ENCODE measurements at regions not wholly inside any gene's neighbourhood (a gene's known extent, or its start where the extent isn't known, plus 50 kb on each side); places are given as distances from the start of the nearest gene placed in this dataset.
"Not testable (repeated sequence)": the region's sequence is repeated elsewhere in the genome, so short reads cannot be mapped to it uniquely, and the experiment has no call there.

- no peak for DNase-seq (ENCODE audit: low spot score)
These were observed 77.2 kb upstream of the TRPM1 start for GRCh38 chr15:31178705-31179104.

GRCh38 chr15:31179693-31180092 lies 78.2 kb upstream of the TRPM1 start:
- no peak for DNase-seq (ENCODE audit: low spot score)

- DNase-seq (ENCODE audit: low spot score) = no peak
These were observed 91.8 kb upstream of the TRPM1 start for GRCh38 chr15:31193291-31193690.

GRCh38 chr15:31195871-31196270 lies 94.3 kb upstream of the TRPM1 start:
- no peak for DNase-seq (ENCODE audit: low spot score)

- no peak for DNase-seq (ENCODE audit: low spot score)
These were observed 96.2 kb upstream of the TRPM1 start for GRCh38 chr15:31197497-31198414.

- no peak for DNase-seq (ENCODE audit: low spot score)
These were observed 99.2 kb upstream of the TRPM1 start for GRCh38 chr15:31200735-31201151.

GRCh38 chr15:31202953-31203352 lies 101.4 kb upstream of the TRPM1 start:
- DNase-seq (ENCODE audit: low spot score) = no peak

GRCh38 chr15:31203999-31204398 lies 102.5 kb upstream of the TRPM1 start:
- no peak for DNase-seq (ENCODE audit: low spot score)

- DNase-seq (ENCODE audit: low spot score) = peak; percentile 6
These were observed 105.1 kb upstream of the TRPM1 start for GRCh38 chr15:31206386-31207181.

- DNase-seq (ENCODE audit: low spot score) = no peak
These were observed 105.7 kb upstream of the TRPM1 start for GRCh38 chr15:31207246-31207645.

- not testable (repeated sequence) for DNase-seq (ENCODE audit: low spot score)
These were observed 106.3 kb upstream of the TRPM1 start for GRCh38 chr15:31207861-31208260.

GRCh38 chr15:31208817-31209216 lies 107.3 kb upstream of the TRPM1 start:
- DNase-seq (ENCODE audit: low spot score) = no peak

- DNase-seq (ENCODE audit: low spot score) = no peak
These were observed 109.8 kb upstream of the TRPM1 start for GRCh38 chr15:31211353-31211752.

- no peak for DNase-seq (ENCODE audit: low spot score)
These were observed 111.0 kb upstream of the TRPM1 start for GRCh38 chr15:31212326-31213080.

GRCh38 chr15:31214158-31214863 lies 112.3 kb upstream of the KLF13 start:
- DNase-seq (ENCODE audit: low spot score) = no peak

GRCh38 chr15:31214864-31215489 lies 111.7 kb upstream of the KLF13 start:
- no peak for DNase-seq (ENCODE audit: low spot score)

- peak; percentile 42 for DNase-seq (ENCODE audit: low spot score)
These were observed 111.0 kb upstream of the KLF13 start for GRCh38 chr15:31215490-31216214.

- peak; percentile 82 for DNase-seq (ENCODE audit: low spot score)
These were observed 110.3 kb upstream of the KLF13 start for GRCh38 chr15:31216215-31216911.

- no peak for DNase-seq (ENCODE audit: low spot score)
These were observed 109.6 kb upstream of the KLF13 start for GRCh38 chr15:31217067-31217466.

All from A172 (cell line).